ENCODE measurements at regions not wholly inside any gene's neighbourhood (a gene's known extent, or its start where the extent isn't known, plus 50 kb on each side); places are given as distances from the start of the nearest gene placed in this dataset.

- TF ChIP-seq ZEB2 (IDR thresholded peaks at IDR 0.05) (no peak), CTCF (IDR thresholded peaks at IDR 0.05 in 2 of 3, conservative IDR thresholded peaks at IDR 0.05 in 1 of 3; ENCODE audit: insufficient read depth in 2 of 3, low read depth in 1 of 3, low read length in 3 of 3) (no peak), RFX5 (IDR thresholded peaks at IDR 0.05; ENCODE audit: low read depth, low read length) (no peak), FOXK1 (CRISPR knock-in tag; IDR thresholded peaks at IDR 0.05; ENCODE audit: borderline replicate concordance) (no peak), BRCA1 (IDR thresholded peaks at IDR 0.05) (no peak), BRCA1 (CRISPR knock-in tag; IDR thresholded peaks at IDR 0.05) (no peak)
These were observed 376.9 kb upstream of the MGMT start for GRCh38 chr10:129090165-129090564.

Data from K562 (cell line).